ENCODE measurements at regions not wholly inside any gene's neighbourhood (a gene's known extent, or its start where the extent isn't known, plus 50 kb on each side); places are given as distances from the start of the nearest gene placed in this dataset.

GRCh38 chr3:104977719-104978118, 389.0 kb upstream of the ALCAM start:
- no peak for TF ChIP-seq CTCF (IDR thresholded peaks at IDR 0.05 in 2 of 3, conservative IDR thresholded peaks at IDR 0.05 in 1 of 3; ENCODE audit: control insufficient read depth in 2 of 3, extremely low read depth in 1 of 3, insufficient read depth in 1 of 3, low read depth in 3 of 3, low read length in 3 of 3)
- TF ChIP-seq TARDBP (IDR thresholded peaks at IDR 0.05; ENCODE audit: borderline replicate concordance) = no peak
- TF ChIP-seq MEF2A (IDR thresholded peaks at IDR 0.05; ENCODE audit: insufficient read depth, low read depth, low read length) = no peak
- no peak for TF ChIP-seq IRF3 (IDR thresholded peaks at IDR 0.05)
- no peak for TF ChIP-seq ZBTB4 (CRISPR knock-in tag; IDR thresholded peaks at IDR 0.05)
- TF ChIP-seq ELK1 (IDR thresholded peaks at IDR 0.05; ENCODE audit: low read depth, low read length) = no peak
- TF ChIP-seq EZH2 (IDR thresholded peaks at IDR 0.05; ENCODE audit: borderline replicate concordance, control insufficient read depth, low read depth, low read length) = no peak
- no peak for TF ChIP-seq POLR2A (IDR thresholded peaks at IDR 0.05; ENCODE audit: low read depth, low read length)
- TF ChIP-seq USF1 (IDR thresholded peaks at IDR 0.05; ENCODE audit: borderline replicate concordance, extremely low read length, insufficient read depth, low read depth, low read length) = no peak
- no peak for TF ChIP-seq ATF2 (IDR thresholded peaks at IDR 0.05; ENCODE audit: low read length)
- no peak for TF ChIP-seq SPI1 (IDR thresholded peaks at IDR 0.05; ENCODE audit: borderline replicate concordance, insufficient read depth, low read depth, low read length)
- TF ChIP-seq JUNB (IDR thresholded peaks at IDR 0.05) = no peak
- no peak for TF ChIP-seq RAD21 (IDR thresholded peaks at IDR 0.05; ENCODE audit: insufficient read depth, low read depth, low read length)
